ENCODE measurements at regions not wholly inside any gene's neighbourhood (a gene's known extent, or its start where the extent isn't known, plus 50 kb on each side); places are given as distances from the start of the nearest gene placed in this dataset.

DNA sequence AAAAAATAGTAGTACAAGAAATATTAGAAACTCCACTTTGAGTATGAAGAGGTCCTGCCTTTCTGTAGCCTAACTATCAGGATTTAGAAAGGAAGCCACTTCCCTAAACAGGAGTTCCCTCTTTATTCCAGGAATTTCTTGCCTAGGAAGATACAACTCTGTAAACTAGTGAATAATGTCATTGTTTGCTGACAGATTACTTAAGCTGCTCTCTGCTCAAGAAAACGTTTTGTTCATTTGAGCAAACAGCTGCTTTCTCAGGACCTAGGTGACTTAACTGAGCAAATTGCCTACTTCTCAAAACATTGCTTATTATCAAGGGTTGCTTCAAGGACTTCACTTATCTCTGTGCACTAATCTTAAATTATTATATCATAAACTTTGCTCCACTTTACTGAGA is 1419.4 kb upstream of the SLC10A2 start:
- Histone ChIP-seq H3K4me3 (replicated peaks; ENCODE audit: low read depth, low read length) (no peak overlapping the region), H3K27me3 (replicated peaks; ENCODE audit: control insufficient read depth, insufficient read depth, low read length) (no peaks in the 10 kb centered on the region), H3K36me3 (ENCODE audit: control insufficient read depth, insufficient read depth, low read length) (no peaks in the 10 kb centered on the region)
- no peak for DNase-seq (ENCODE audit: extremely low read depth, insufficient read length)
- TF ChIP-seq, protein P1, sequence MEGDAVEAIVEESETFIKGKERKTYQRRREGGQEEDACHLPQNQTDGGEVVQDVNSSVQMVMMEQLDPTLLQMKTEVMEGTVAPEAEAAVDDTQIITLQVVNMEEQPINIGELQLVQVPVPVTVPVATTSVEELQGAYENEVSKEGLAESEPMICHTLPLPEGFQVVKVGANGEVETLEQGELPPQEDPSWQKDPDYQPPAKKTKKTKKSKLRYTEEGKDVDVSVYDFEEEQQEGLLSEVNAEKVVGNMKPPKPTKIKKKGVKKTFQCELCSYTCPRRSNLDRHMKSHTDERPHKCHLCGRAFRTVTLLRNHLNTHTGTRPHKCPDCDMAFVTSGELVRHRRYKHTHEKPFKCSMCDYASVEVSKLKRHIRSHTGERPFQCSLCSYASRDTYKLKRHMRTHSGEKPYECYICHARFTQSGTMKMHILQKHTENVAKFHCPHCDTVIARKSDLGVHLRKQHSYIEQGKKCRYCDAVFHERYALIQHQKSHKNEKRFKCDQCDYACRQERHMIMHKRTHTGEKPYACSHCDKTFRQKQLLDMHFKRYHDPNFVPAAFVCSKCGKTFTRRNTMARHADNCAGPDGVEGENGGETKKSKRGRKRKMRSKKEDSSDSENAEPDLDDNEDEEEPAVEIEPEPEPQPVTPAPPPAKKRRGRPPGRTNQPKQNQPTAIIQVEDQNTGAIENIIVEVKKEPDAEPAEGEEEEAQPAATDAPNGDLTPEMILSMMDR (IDR thresholded peaks at IDR 0.05; ENCODE audit: insufficient read depth, low read length, poor library complexity, severe bottlenecking), result no peak

DNA sequence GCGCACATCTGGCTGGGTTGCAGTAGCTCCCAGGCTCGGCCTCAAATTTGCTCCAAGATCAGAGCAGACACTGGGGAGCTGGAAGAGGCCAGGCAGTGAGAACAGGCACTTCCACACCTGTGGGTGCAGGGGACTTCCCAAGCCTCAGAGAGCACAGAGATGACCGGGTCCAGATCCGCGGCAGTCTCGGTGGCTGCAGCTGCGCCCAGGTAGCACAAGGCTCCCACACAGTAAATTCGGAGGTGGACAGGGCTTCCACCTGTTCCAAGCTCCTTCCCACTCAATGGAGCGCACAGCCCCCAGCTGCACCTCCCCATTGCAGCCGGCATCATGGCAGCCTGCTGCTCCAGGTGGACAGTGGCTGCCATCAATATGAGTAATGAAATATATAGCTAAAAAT is 1417.4 kb upstream of the SLC10A2 start:
- DNase-seq (ENCODE audit: extremely low read depth, insufficient read length), result no peak
- Histone ChIP-seq H3K4me3 (replicated peaks; ENCODE audit: low read depth, low read length) (no peak overlapping the region), H3K27me3 (replicated peaks; ENCODE audit: control insufficient read depth, insufficient read depth, low read length) (no peaks in the 10 kb centered on the region), H3K36me3 (ENCODE audit: control insufficient read depth, insufficient read depth, low read length) (no peaks in the 10 kb centered on the region)
- TF ChIP-seq, protein P1 (IDR thresholded peaks at IDR 0.05; ENCODE audit: insufficient read depth, low read length, poor library complexity, severe bottlenecking), result no peak

DNA sequence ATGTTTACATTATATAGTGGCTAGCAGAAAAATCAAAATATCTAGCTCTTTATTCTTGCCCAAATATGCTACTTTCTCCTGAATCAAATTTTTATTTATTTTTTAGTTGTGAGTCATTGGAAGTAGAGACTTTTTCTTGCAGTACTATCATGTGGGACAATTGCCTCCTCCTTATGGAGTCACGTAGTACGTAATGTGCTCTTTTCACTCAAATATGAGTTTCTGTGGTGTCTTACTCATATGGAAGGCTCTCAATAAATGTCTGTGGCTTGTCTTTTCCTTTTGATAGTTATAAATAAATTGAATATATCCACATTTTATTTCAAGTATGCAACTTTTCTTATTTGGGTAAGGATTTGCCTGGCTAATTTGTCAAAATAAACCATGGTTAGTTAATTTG is 1411.0 kb upstream of the SLC10A2 start:
- H3K4me3 ChIP-seq (replicated peaks; ENCODE audit: low read depth, low read length), result no peak overlapping the region
- no peak for DNase-seq (ENCODE audit: extremely low read depth, insufficient read length)
- H3K36me3 ChIP-seq (ENCODE audit: control insufficient read depth, insufficient read depth, low read length), result no peaks in the 10 kb centered on the region
- TF ChIP-seq, protein P1 (IDR thresholded peaks at IDR 0.05; ENCODE audit: insufficient read depth, low read length, poor library complexity, severe bottlenecking), result no peak
- H3K27me3 ChIP-seq (replicated peaks; ENCODE audit: control insufficient read depth, insufficient read depth, low read length), result no peaks in the 10 kb centered on the region

DNA sequence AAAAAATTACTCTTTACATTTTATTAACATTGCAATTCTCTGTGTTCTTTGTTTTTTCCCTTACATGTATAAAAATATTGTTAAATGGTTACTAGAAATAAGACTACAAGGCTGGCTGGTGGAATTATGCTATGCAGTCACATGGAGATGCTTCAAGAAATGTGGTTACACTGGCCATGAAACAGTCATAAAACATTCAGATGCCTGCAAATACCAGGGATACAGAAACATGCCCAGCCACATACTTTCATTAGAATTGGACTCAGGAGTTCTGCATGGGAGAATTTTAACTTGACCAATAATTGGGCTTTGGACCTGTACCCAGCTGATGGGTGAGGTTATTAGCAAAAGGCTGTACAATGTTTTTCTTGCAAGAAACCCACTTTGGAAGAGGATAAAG is 1407.7 kb upstream of the SLC10A2 start:
- Histone ChIP-seq H3K4me3 (replicated peaks; ENCODE audit: low read depth, low read length) (no peak overlapping the region), H3K27me3 (replicated peaks; ENCODE audit: control insufficient read depth, insufficient read depth, low read length) (no peaks in the 10 kb centered on the region), H3K36me3 (ENCODE audit: control insufficient read depth, insufficient read depth, low read length) (no peaks in the 10 kb centered on the region)
- TF ChIP-seq, protein P1 (IDR thresholded peaks at IDR 0.05; ENCODE audit: insufficient read depth, low read length, poor library complexity, severe bottlenecking), result no peak
- no peak for DNase-seq (ENCODE audit: extremely low read depth, insufficient read length)

DNA sequence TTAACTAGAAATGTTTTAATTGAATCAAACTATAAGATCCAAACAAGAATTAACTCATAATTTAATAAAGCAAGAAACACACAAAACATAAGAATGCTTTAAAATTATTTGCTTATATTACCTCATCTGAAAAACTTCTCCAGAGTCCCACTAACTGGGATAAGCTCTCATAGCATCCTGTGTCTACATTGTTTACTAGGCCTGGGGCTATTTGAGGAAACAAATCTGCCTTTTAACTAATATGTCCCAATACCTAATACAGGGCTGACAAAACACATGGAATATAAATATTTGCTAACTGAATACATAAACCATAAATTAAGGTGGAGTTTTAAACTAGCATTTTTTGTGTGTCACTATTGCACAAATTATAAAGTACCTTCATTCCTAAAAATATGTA is 1399.8 kb upstream of the SLC10A2 start:
- H3K36me3 ChIP-seq (ENCODE audit: control insufficient read depth, insufficient read depth, low read length), result no peaks in the 10 kb centered on the region
- DNase-seq (ENCODE audit: extremely low read depth, insufficient read length), result no peak
- H3K4me3 ChIP-seq (replicated peaks; ENCODE audit: low read depth, low read length), result no peak overlapping the region
- TF ChIP-seq, protein P1 (IDR thresholded peaks at IDR 0.05; ENCODE audit: insufficient read depth, low read length, poor library complexity, severe bottlenecking), result no peak
- H3K27me3 ChIP-seq (replicated peaks; ENCODE audit: control insufficient read depth, insufficient read depth, low read length), result no peaks in the 10 kb centered on the region

DNA sequence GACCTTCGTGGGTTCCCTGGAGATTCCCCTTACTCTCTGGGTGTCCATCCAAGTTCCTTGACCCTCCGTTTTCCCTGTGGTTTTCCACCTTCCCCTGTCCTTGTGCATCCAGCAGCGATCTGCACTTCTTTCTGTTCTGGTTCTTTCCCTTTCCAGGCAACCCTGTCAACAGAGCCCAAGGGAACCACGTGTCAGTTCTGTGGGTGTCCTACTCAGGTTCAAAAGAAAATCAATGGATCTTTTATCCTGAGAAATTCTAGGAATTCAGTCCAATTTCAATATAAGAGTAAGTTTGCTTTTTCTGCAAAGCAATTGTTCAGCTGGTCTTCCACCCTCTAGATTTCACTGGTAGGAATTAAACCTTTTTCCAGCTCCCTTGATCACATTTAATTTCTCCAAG is 1394.8 kb upstream of the SLC10A2 start:
- H3K4me3 ChIP-seq (replicated peaks; ENCODE audit: low read depth, low read length), result no peak overlapping the region
- TF ChIP-seq, protein P1 (IDR thresholded peaks at IDR 0.05; ENCODE audit: insufficient read depth, low read length, poor library complexity, severe bottlenecking), result no peak
- no peaks in the 10 kb centered on the region for H3K36me3 ChIP-seq (ENCODE audit: control insufficient read depth, insufficient read depth, low read length)
- no peak for DNase-seq (ENCODE audit: extremely low read depth, insufficient read length)
- H3K27me3 ChIP-seq (replicated peaks; ENCODE audit: control insufficient read depth, insufficient read depth, low read length), result no peaks in the 10 kb centered on the region
